Kidney (tissue), 13 donors: ENCODE measurements at regions not wholly inside any gene's neighbourhood (a gene's known extent, or its start where the extent isn't known, plus 50 kb on each side); places are given as distances from the start of the nearest gene placed in this dataset.

ENCODE experiments used
- DNase-seq, 5 donors: peaks; one replicate each; pipeline ENCODE4 v3.0.0-alpha.2; 2013 to 2020
- FAIRE-seq: peaks from 2 replicates; lab custom pipeline; 2012; peaks lifted over from hg19 to GRCh38; lab: Jason Lieb, UNC
- H3K27ac ChIP-seq, 2 donors: one replicate each; pipeline ENCODE4 v1.7.0; 2013; ENCODE audit warnings: low read depth in 2 of 2, low read length in 2 of 2, inconsistent platforms in 1 of 2
- H3K27me3 ChIP-seq: one replicate; pipeline ENCODE4 v1.7.1; 2013; ENCODE audit warnings: low read length, inconsistent platforms; ENCODE audit not compliant: control insufficient read depth, insufficient read depth
- H3K36me3 ChIP-seq, 3 donors: one replicate each; pipeline versions ENCODE4 v1.7.0 to v1.7.1; 2013; ENCODE audit warnings: low read length in 3 of 3, control low read depth in 1 of 3, inconsistent platforms in 1 of 3; ENCODE audit not compliant: insufficient read depth in 3 of 3, control insufficient read depth in 2 of 3
- H3K4me1 ChIP-seq, 3 donors: one replicate each; pipeline versions ENCODE4 v1.7.0 to v1.7.1; 2013; ENCODE audit warnings: low read length in 3 of 3, inconsistent platforms in 1 of 3, low read depth in 1 of 3; ENCODE audit not compliant: control insufficient read depth in 2 of 3, insufficient read depth in 2 of 3
- H3K4me3 ChIP-seq, 3 donors: one replicate each; pipeline versions ENCODE4 v1.7.0 to v1.8.1; 2013; ENCODE audit warnings: low read length in 3 of 3, control low read depth in 1 of 3, inconsistent platforms in 1 of 3
- H3K9ac ChIP-seq, 3 donors: one replicate each; pipeline versions ENCODE4 v1.7.0 to v1.7.1; 2013; ENCODE audit warnings: low read length in 3 of 3, control low read depth in 1 of 3, inconsistent platforms in 1 of 3
- H3K9me3 ChIP-seq, 3 donors: one replicate each; pipeline versions ENCODE4 v1.7.0 to v1.7.1; 2013; ENCODE audit warnings: low read length in 3 of 3, control low read depth in 1 of 3, inconsistent platforms in 1 of 3; ENCODE audit not compliant: control insufficient read depth in 2 of 3, insufficient read depth in 1 of 3
- intact Hi-C: fragments of 100-400 bp; cut with DNase I; formaldehyde crosslinking; loops from one replicate; pipeline ENCODE4 v1.11.1; 2022
- TF ChIP-seq, protein P1 (sequence below): IDR thresholded peaks from 3 replicates; pipeline ENCODE4 v1.5.1; 2012; ENCODE audit warnings: mild to moderate bottlenecking, moderate library complexity, borderline replicate concordance; ENCODE audit not compliant: insufficient read depth; ENCODE audit errors: extremely low read depth
- donor health status: control.
- donor health status: control.
- donor health status: control.
- donor health status: control.
- donor health status: control.
- donor health status: DM: yes; HTN: yes; CAD: no.
- donor health status: Normal renal cell carcinoma (clear cell type).

GRCh38 chr9:70478963-70479641 lies 64.6 kb upstream of the KLF9 start:
- Histone ChIP-seq H3K27me3 (no peaks in the 10 kb centered on the region), H3K9me3 (no peaks in the 10 kb centered on the region), H3K27ac (peak overlapping the region; percentile 91 to 92), H3K4me1 (peaks cover 2 to 47% (median 43%) of the 10 kb centered on the region in 3 donors), H3K9ac (peak overlapping the region in 1 of 3 donors; percentile 76), H3K4me3 (peak overlapping the region in 1 of 3 donors; percentile 8), H3K36me3 (no peaks in the 10 kb centered on the region)
- no peak for DNase-seq
- intact Hi-C loops: no loop called here
- no peak for FAIRE-seq
- TF ChIP-seq, protein P1, sequence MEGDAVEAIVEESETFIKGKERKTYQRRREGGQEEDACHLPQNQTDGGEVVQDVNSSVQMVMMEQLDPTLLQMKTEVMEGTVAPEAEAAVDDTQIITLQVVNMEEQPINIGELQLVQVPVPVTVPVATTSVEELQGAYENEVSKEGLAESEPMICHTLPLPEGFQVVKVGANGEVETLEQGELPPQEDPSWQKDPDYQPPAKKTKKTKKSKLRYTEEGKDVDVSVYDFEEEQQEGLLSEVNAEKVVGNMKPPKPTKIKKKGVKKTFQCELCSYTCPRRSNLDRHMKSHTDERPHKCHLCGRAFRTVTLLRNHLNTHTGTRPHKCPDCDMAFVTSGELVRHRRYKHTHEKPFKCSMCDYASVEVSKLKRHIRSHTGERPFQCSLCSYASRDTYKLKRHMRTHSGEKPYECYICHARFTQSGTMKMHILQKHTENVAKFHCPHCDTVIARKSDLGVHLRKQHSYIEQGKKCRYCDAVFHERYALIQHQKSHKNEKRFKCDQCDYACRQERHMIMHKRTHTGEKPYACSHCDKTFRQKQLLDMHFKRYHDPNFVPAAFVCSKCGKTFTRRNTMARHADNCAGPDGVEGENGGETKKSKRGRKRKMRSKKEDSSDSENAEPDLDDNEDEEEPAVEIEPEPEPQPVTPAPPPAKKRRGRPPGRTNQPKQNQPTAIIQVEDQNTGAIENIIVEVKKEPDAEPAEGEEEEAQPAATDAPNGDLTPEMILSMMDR: no peak

- H3K9me3 ChIP-seq: no peaks in the 10 kb centered on the region
- FAIRE-seq: no peak
- intact Hi-C loops: no loop called here
- TF ChIP-seq, protein P1: no peak
- peaks cover 2 to 43% (median 43%) of the 10 kb centered on the region in 3 donors for H3K4me1 ChIP-seq
- H3K4me3 ChIP-seq: no peak overlapping the region
- no peaks in the 10 kb centered on the region for H3K36me3 ChIP-seq
- peak overlapping the region; percentile 35 to 92 for H3K27ac ChIP-seq
- DNase-seq: no peak
- no peak overlapping the region for H3K9ac ChIP-seq
- H3K27me3 ChIP-seq: no peaks in the 10 kb centered on the region
These were observed 63.5 kb upstream of the KLF9 start for GRCh38 chr9:70477907-70478480.

GRCh38 chr9:70477146-70477745 lies 62.8 kb upstream of the KLF9 start:
- Histone ChIP-seq H3K4me1 (peaks cover 2 to 49% (median 46%) of the 10 kb centered on the region in 3 donors), H3K9ac (no peak overlapping the region), H3K9me3 (no peaks in the 10 kb centered on the region), H3K27ac (peak overlapping the region in 1 of 2 donors; percentile 61), H3K36me3 (no peaks in the 10 kb centered on the region), H3K4me3 (no peak overlapping the region), H3K27me3 (no peaks in the 10 kb centered on the region)
- intact Hi-C loops: no loop called here
- DNase-seq (no peak), FAIRE-seq (no peak)
- TF ChIP-seq, protein P1: no peak
